Activated T-cell treated with anti-CD3 and anti-CD28 coated beads for 48 hours (primary cell): ENCODE measurements at regions not wholly inside any gene's neighbourhood (a gene's known extent, or its start where the extent isn't known, plus 50 kb on each side); places are given as distances from the start of the nearest gene placed in this dataset.
"Not testable (repeated sequence)": the region's sequence is repeated elsewhere in the genome, so short reads cannot be mapped to it uniquely, and the experiment has no call there.

Experiments used
- DNase-seq: peaks from one replicate; pipeline ENCODE4 v3.0.0-alpha.2; 2020; ENCODE audit warnings: low read depth

- DNase-seq = no peak
These were observed 50.6 kb upstream of the TMEM170B start for GRCh38 chr6:11486959-11487358.

- no peak for DNase-seq
These were observed 51.1 kb upstream of the TMEM170B start for GRCh38 chr6:11486486-11486885.

- no peak for DNase-seq
These were observed 51.5 kb upstream of the TMEM170B start for GRCh38 chr6:11486051-11486450.

- no peak for DNase-seq
These were observed 52.3 kb upstream of the TMEM170B start for GRCh38 chr6:11485271-11485670.

- DNase-seq = no peak
These were observed 53.1 kb upstream of the TMEM170B start for GRCh38 chr6:11484441-11484840.

- DNase-seq = no peak
These were observed 54.9 kb upstream of the TMEM170B start for GRCh38 chr6:11482616-11483015.

GRCh38 chr6:11480541-11480940 lies 57.0 kb upstream of the TMEM170B start:
- DNase-seq = no peak

- no peak for DNase-seq
These were observed 58.3 kb upstream of the TMEM170B start for GRCh38 chr6:11479296-11479695.

GRCh38 chr6:11478586-11478985 lies 59.0 kb upstream of the TMEM170B start:
- DNase-seq = no peak

GRCh38 chr6:11475016-11475415 lies 62.5 kb upstream of the TMEM170B start:
- no peak for DNase-seq

- no peak for DNase-seq
These were observed 64.4 kb upstream of the TMEM170B start for GRCh38 chr6:11473008-11473740.

- DNase-seq = no peak
These were observed 66.3 kb upstream of the TMEM170B start for GRCh38 chr6:11471261-11471660.

GRCh38 chr6:11469684-11470083 lies 67.9 kb upstream of the TMEM170B start:
- DNase-seq = no peak

- not testable (repeated sequence) for DNase-seq
These were observed 69.3 kb upstream of the TMEM170B start for GRCh38 chr6:11468271-11468670.

- no peak for DNase-seq
These were observed 70.2 kb upstream of the TMEM170B start for GRCh38 chr6:11467364-11467763.

- DNase-seq = no peak
These were observed 74.2 kb upstream of the TMEM170B start for GRCh38 chr6:11463398-11463780.

GRCh38 chr6:11462742-11463397 lies 74.7 kb upstream of the TMEM170B start:
- no peak for DNase-seq

GRCh38 chr6:11460837-11461661 lies 76.5 kb upstream of the TMEM170B start:
- DNase-seq = no peak

- no peak for DNase-seq
These were observed 77.4 kb upstream of the TMEM170B start for GRCh38 chr6:11460001-11460668.

GRCh38 chr6:11459079-11459610 lies 78.4 kb upstream of the TMEM170B start:
- DNase-seq = no peak

GRCh38 chr6:11458509-11458908 lies 79.0 kb upstream of the TMEM170B start:
- DNase-seq = no peak

GRCh38 chr6:11457422-11457821 lies 80.1 kb upstream of the TMEM170B start:
- DNase-seq = not testable (repeated sequence)
